Heart left ventricle (tissue), 16 donors: ENCODE measurements at regions not wholly inside any gene's neighbourhood (a gene's known extent, or its start where the extent isn't known, plus 50 kb on each side); places are given as distances from the start of the nearest gene placed in this dataset.

Experiments used
- ATAC-seq, 4 donors: fragments of 200-7000 bp; cut with Tn5 transposase; one replicate each; pipeline ENCODE4 v1.9.1; 2020 to 2022; ENCODE audit warnings: moderate library complexity in 4 of 4, mild to moderate bottlenecking in 3 of 4, moderate number of reproducible peaks in 1 of 4
- DNase-seq, 5 donors: peaks; one replicate each; pipeline ENCODE4 v3.0.0-alpha.2; 2020
- H3K27ac ChIP-seq, 12 donors: fragments of 200-600 bp; sonication (generic) in 4 of 12; one replicate each; pipeline versions ENCODE4 v1.5.0 to v1.8.0; 2016 to 2022; ENCODE audit warnings: mild to moderate bottlenecking in 2 of 12
- H3K27me3 ChIP-seq, 9 donors: fragments of 200-600 bp; sonication (generic) in 2 of 9; one replicate each; pipeline versions ENCODE4 v1.5.1 to v1.8.0; 2016 to 2022; ENCODE audit warnings: mild to moderate bottlenecking in 3 of 9
- H3K36me3 ChIP-seq, 9 donors: fragments of 200-600 bp; sonication (generic) in 2 of 9; one replicate each; pipeline versions ENCODE4 v1.5.0 to v1.8.0; 2018 to 2022; ENCODE audit warnings: mild to moderate bottlenecking in 2 of 9
- H3K4me1 ChIP-seq, 12 donors: fragments of 200-600 bp; sonication (generic) in 4 of 12; one replicate each; pipeline versions ENCODE4 v1.5.0 to v1.8.0; 2016 to 2022; ENCODE audit warnings: mild to moderate bottlenecking in 3 of 12
- H3K4me3 ChIP-seq, 12 donors: fragments of 200-600 bp; sonication (generic) in 4 of 12; one replicate each; pipeline versions ENCODE4 v1.5.0 to v1.8.0; 2017 to 2022; ENCODE audit warnings: mild to moderate bottlenecking in 9 of 12, moderate library complexity in 4 of 12
- H3K9me3 ChIP-seq, 12 donors: fragments of 200-600 bp; sonication (generic) in 4 of 12; one replicate each; pipeline versions ENCODE4 v1.5.0 to v1.8.0; 2016 to 2022; ENCODE audit warnings: mild to moderate bottlenecking in 1 of 12
- CTCF ChIP-seq, 12 donors: fragments of 200-600 bp; sonication (generic) in 4 of 12; IDR thresholded peaks; one replicate each; pipeline versions ENCODE4 v1.5.0 to v1.8.0; 2018 to 2022; ENCODE audit warnings: antibody characterized with exemption in 12 of 12, mild to moderate bottlenecking in 5 of 12
- POLR2A ChIP-seq, 2 donors: fragments of 450-650 bp; IDR thresholded peaks; one replicate each; pipeline ENCODE4 v1.6.1; 2017; ENCODE audit warnings: antibody characterized with exemption in 2 of 2, mild to moderate bottlenecking in 2 of 2, moderate library complexity in 2 of 2
- WGBS, 4 donors: extraction: QIAGEN DNeasy Blood & Tissue Kit in 2 of 4; methylation state at CpG; one replicate each; pipeline versions ENCODE4 v1.1.5 to v1.1.7; 2013 to 2018; 5-methylcytosine and 5-hydroxymethylcytosine counted together
- intact Hi-C, 10 donors: fragments of 100-400 bp; cut with DNase I; formaldehyde crosslinking; loops; one replicate each; pipeline versions ENCODE4 v1.11.1 to v1.14.2; 2022
- donor health status: ischemic (EF 13 %, LVEDD 7.1; RV severe dilation, severe dysfunction).
- donor health status: healthy with polysubstance abuse.
- donor health status: DM: no; HTN: yes; CAD: no.
- donor health status: DM: no; HTN: no; CAD: no.
- donor health status: ischemic (EF 25% LVEDD 6.9; RV normal size, moderate dysfunction).
- donor health status: ischemic (EF 25% LVEDD 5.7; RV mildly dilated, moderate dysfunction).
- donor health status: healthy.
- donor health status: DM: yes; HTN: yes; CAD: no.
- donor health status: ischemic (EF 35%, LVEDD 5.7; RV mildly dilated, moderate dysfunction).
- donor health status: nonischemic (EF 11% LVEDD 7.7; RV severe dilation, severe dysfunction).
- donor health status: DM: yes; HTN: yes; CAD: no.
- donor health status: PGD.
- donor health status: ischemic (EF 29% LVEDD 5.4; RV normal size, mild dysfunction).
- donor health status: nonischemic (EF 23%, LVEDD 6.1; RV moderate dilation, normal function).

- no peak overlapping the region for H3K27ac ChIP-seq
- intact Hi-C loops, result no loop called here
- no peaks in the 10 kb centered on the region for H3K36me3 ChIP-seq
- ATAC-seq (no peak), DNase-seq (no peak)
- H3K9me3 ChIP-seq, result peaks cover 0 to 3% (median 0%) of the 10 kb centered on the region in 12 donors
- TF ChIP-seq CTCF (IDR thresholded peaks at IDR 0.05) (no peak), POLR2A (IDR thresholded peaks at IDR 0.05) (no peak)
- no peaks in the 10 kb centered on the region for H3K27me3 ChIP-seq
- 49 to 68% (median 63%) methylated on average over 1 of the region's 1 CpG for WGBS, 4 donors
- H3K4me1 ChIP-seq, result peaks cover 0 to 13% (median 4%) of the 10 kb centered on the region in 12 donors
- H3K4me3 ChIP-seq, result no peak overlapping the region
These were observed 75.8 kb downstream of the CCDC34 start for GRCh38 chr11:27287205-27287604.

GRCh38 chr11:27285761-27286160, 77.3 kb downstream of the CCDC34 start:
- no peaks in the 10 kb centered on the region for H3K36me3 ChIP-seq
- 50 to 71% (median 61%) methylated on average over 3 of the region's 3 CpGs for WGBS, 4 donors
- H3K27ac ChIP-seq, result no peak overlapping the region
- no peaks in the 10 kb centered on the region for H3K9me3 ChIP-seq
- DNase-seq (no peak), ATAC-seq (no peak)
- H3K4me3 ChIP-seq, result no peak overlapping the region
- peaks cover 0 to 23% (median 5%) of the 10 kb centered on the region in 12 donors for H3K4me1 ChIP-seq
- H3K27me3 ChIP-seq, result no peaks in the 10 kb centered on the region
- intact Hi-C loops, result no loop called here
- TF ChIP-seq CTCF (IDR thresholded peaks at IDR 0.05) (no peak), POLR2A (IDR thresholded peaks at IDR 0.05) (no peak)

GRCh38 chr11:27282806-27283205, 80.2 kb downstream of the CCDC34 start:
- DNase-seq (peak in 2 of 5 donors; percentile 23 to 27), ATAC-seq (no peak)

More at GRCh38 chr11:27282806-27283205, 80.2 kb downstream of the CCDC34 start:
- Histone ChIP-seq H3K36me3 (no peaks in the 10 kb centered on the region), H3K27me3 (no peaks in the 10 kb centered on the region), H3K9me3 (no peaks in the 10 kb centered on the region), H3K4me3 (no peak overlapping the region), H3K27ac (peak overlapping the region in 7 of 12 donors; percentile 9 to 44 (median 25)), H3K4me1 (peaks cover 0 to 22% (median 5%) of the 10 kb centered on the region in 12 donors)
- TF ChIP-seq POLR2A (IDR thresholded peaks at IDR 0.05) (no peak), CTCF (IDR thresholded peaks at IDR 0.05) (no peak)
- intact Hi-C loops, result loop anchor here in 1 of 10 donors (5.0 kb wide), 1 partner anchor 71 kb away; no protein-coding TSS in a partner anchor
- 52 to 63% (median 55%) methylated on average over 3 of the region's 3 CpGs for WGBS, 4 donors
